ENCODE measurements at regions not wholly inside any gene's neighbourhood (a gene's known extent, or its start where the extent isn't known, plus 50 kb on each side); places are given as distances from the start of the nearest gene placed in this dataset.

- Histone ChIP-seq H3K4me3 (ENCODE audit: low read depth, low read length) (no peak overlapping the region), H3K27me3 (no peaks in the 10 kb centered on the region), H3K4me1 (no peaks in the 10 kb centered on the region), H3K9me3 (no peaks in the 10 kb centered on the region), H3K36me3 (no peaks in the 10 kb centered on the region)
- TF ChIP-seq, protein P1, sequence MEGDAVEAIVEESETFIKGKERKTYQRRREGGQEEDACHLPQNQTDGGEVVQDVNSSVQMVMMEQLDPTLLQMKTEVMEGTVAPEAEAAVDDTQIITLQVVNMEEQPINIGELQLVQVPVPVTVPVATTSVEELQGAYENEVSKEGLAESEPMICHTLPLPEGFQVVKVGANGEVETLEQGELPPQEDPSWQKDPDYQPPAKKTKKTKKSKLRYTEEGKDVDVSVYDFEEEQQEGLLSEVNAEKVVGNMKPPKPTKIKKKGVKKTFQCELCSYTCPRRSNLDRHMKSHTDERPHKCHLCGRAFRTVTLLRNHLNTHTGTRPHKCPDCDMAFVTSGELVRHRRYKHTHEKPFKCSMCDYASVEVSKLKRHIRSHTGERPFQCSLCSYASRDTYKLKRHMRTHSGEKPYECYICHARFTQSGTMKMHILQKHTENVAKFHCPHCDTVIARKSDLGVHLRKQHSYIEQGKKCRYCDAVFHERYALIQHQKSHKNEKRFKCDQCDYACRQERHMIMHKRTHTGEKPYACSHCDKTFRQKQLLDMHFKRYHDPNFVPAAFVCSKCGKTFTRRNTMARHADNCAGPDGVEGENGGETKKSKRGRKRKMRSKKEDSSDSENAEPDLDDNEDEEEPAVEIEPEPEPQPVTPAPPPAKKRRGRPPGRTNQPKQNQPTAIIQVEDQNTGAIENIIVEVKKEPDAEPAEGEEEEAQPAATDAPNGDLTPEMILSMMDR (IDR thresholded peaks at IDR 0.05; ENCODE audit: low read depth, low read length): no peak
- no peak for DNase-seq
Measured at GRCh38 chr2:35538796-35539195, 816.8 kb upstream of the CRIM1 start.

GRCh38 chr2:35530615-35531135 lies 824.9 kb upstream of the CRIM1 start:
- no peaks in the 10 kb centered on the region for H3K9me3 ChIP-seq
- no peaks in the 10 kb centered on the region for H3K4me1 ChIP-seq
- no peak overlapping the region for H3K4me3 ChIP-seq (ENCODE audit: low read depth, low read length)
- TF ChIP-seq, protein P1 (IDR thresholded peaks at IDR 0.05; ENCODE audit: low read depth, low read length): no peak
- H3K27me3 ChIP-seq: no peaks in the 10 kb centered on the region
- DNase-seq: no peak
- no peaks in the 10 kb centered on the region for H3K36me3 ChIP-seq

DNA sequence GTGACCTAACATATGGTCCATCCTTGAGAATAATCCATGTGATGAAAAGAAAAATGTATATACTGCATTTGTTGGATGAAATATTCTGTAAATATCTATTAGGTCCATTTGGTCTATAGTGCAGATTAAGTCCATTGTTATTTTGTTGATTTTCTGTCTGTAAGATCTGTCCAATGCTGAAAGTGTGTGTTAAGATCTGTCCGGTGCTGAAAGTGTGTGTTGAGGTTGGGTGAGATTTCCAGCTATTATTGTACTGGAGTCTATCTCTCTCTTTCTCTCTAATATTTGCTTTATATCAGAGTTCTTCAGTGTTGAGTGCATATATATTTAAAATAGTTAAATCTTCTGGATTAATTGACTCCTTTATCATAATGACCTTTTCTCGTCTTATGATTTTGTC lies 828.8 kb upstream of the CRIM1 start:
- Histone ChIP-seq H3K27me3 (no peaks in the 10 kb centered on the region), H3K36me3 (no peaks in the 10 kb centered on the region), H3K4me3 (ENCODE audit: low read depth, low read length) (no peak overlapping the region), H3K4me1 (no peaks in the 10 kb centered on the region), H3K9me3 (no peaks in the 10 kb centered on the region)
- TF ChIP-seq, protein P1 (IDR thresholded peaks at IDR 0.05; ENCODE audit: low read depth, low read length): no peak
- no peak for DNase-seq

DNA sequence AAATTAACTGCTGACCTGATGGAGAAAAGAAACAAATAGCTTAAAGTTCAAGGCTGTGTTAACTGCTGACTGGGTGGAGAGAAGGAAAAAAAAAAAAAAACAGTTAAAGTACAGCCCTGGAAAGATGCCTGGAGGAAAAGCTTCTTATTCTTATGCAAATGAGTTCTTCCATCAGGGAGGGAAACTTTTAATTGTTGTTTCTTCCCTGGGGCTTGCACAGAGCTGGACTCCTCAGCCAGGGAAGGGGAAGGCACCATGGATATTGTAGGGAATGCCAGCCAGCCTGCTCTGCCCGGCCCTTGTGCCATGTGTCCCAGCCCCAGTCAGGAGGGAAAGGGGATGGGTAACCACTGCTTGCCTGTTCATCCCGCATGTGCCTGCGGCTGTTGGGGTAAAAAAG lies 833.1 kb upstream of the CRIM1 start:
- TF ChIP-seq, protein P1 (IDR thresholded peaks at IDR 0.05; ENCODE audit: low read depth, low read length): no peak
- no peak for DNase-seq
- no peak overlapping the region for H3K4me3 ChIP-seq (ENCODE audit: low read depth, low read length)
- H3K9me3 ChIP-seq: no peaks in the 10 kb centered on the region
- H3K36me3 ChIP-seq: no peaks in the 10 kb centered on the region
- no peaks in the 10 kb centered on the region for H3K27me3 ChIP-seq
- no peaks in the 10 kb centered on the region for H3K4me1 ChIP-seq

- TF ChIP-seq, protein P1 (IDR thresholded peaks at IDR 0.05; ENCODE audit: low read depth, low read length): no peak
- no peak overlapping the region for H3K4me3 ChIP-seq (ENCODE audit: low read depth, low read length)
- no peaks in the 10 kb centered on the region for H3K4me1 ChIP-seq
- no peaks in the 10 kb centered on the region for H3K27me3 ChIP-seq
- H3K36me3 ChIP-seq: no peaks in the 10 kb centered on the region
- no peak for DNase-seq
- no peaks in the 10 kb centered on the region for H3K9me3 ChIP-seq
Measured at GRCh38 chr2:35510636-35511035, 844.9 kb upstream of the CRIM1 start.

DNA sequence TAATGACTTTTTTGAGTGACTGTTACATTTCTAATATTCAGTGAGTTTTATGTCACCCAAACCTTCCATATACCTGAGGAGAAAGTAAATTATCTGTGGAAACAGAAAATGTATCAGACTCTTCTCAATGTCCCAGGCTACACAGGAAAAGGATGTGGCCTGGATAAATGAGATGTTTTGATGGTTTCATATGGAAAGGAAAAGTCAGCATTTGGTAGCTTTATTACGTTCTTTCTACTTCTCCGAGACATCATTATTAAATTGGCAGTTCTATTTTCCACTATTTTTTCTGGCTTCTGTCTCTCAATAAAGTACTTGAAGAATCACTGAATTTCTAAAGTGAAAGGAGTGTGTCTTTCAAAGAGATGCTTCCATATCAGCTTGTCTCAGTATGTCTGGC lies 847.0 kb upstream of the CRIM1 start:
- H3K4me1 ChIP-seq: no peaks in the 10 kb centered on the region
- no peaks in the 10 kb centered on the region for H3K36me3 ChIP-seq
- no peak overlapping the region for H3K4me3 ChIP-seq (ENCODE audit: low read depth, low read length)
- DNase-seq: no peak
- no peaks in the 10 kb centered on the region for H3K27me3 ChIP-seq
- TF ChIP-seq, protein P1 (IDR thresholded peaks at IDR 0.05; ENCODE audit: low read depth, low read length): no peak
- no peaks in the 10 kb centered on the region for H3K9me3 ChIP-seq
